B cell (primary cell): ENCODE measurements at regions not wholly inside any gene's neighbourhood (a gene's known extent, or its start where the extent isn't known, plus 50 kb on each side); places are given as distances from the start of the nearest gene placed in this dataset.

Experiments used
- ATAC-seq: fragments of 200-7000 bp; cut with Tn5 transposase; one replicate; pipeline ENCODE4 v1.10.0; 2021; ENCODE audit warnings: low read depth, mild to moderate bottlenecking, moderate number of reproducible peaks, moderate library complexity
- CTCF ChIA-PET: fragments of 350-600 bp; sonication (Branson Sonifier 250); formaldehyde crosslinking; loops from one replicate; lab custom pipeline; 2021; ENCODE audit warnings: antibody characterized with exemption, inconsistent platforms; lab: Charles Lee
- POLR2A ChIA-PET: fragments of 350-600 bp; sonication (Branson Sonifier 250); formaldehyde crosslinking; loops from one replicate; lab custom pipeline; 2021; ENCODE audit warnings: antibody characterized with exemption; lab: Charles Lee
- DNase-seq: peaks from one replicate; pipeline ENCODE4 v3.0.0; 2013
- H2AFZ ChIP-seq: 2 replicates; pipeline ENCODE4 v1.6.1; 2012; ENCODE audit warnings: mild to moderate bottlenecking, low read depth, low read length; ENCODE audit not compliant: insufficient read depth, poor library complexity, severe bottlenecking
- H3K27ac ChIP-seq, 2 donors: 1 replicate in 1 of 2; 2 replicates in 1 of 2; pipeline ENCODE4 v1.5.1; 2012 to 2013; ENCODE audit warnings: low read length in 2 of 2, mild to moderate bottlenecking in 2 of 2, moderate library complexity in 1 of 2
- H3K27me3 ChIP-seq, 4 experiments: fragments of 200-600 bp in 1 of 4; sonication (generic) in 1 of 4; replicated peaks in 1 of 4; 1 replicate in 2 of 4; 2 replicates in 2 of 4; pipeline versions ENCODE4 v1.6.1 to v1.7.0; 2013 to 2016; ENCODE audit warnings: low read length in 3 of 4, mild to moderate bottlenecking in 2 of 4, mixed read lengths in 1 of 4, moderate library complexity in 1 of 4; ENCODE audit not compliant: insufficient read depth in 4 of 4, control insufficient read depth in 3 of 4; ENCODE audit errors: control extremely low read depth in 1 of 4
- H3K36me3 ChIP-seq, 2 experiments: replicated peaks in 1 of 2; 1 replicate in 1 of 2; 2 replicates in 1 of 2; pipeline versions ENCODE4 v1.6.1 to v1.7.1; 2013; ENCODE audit warnings: low read length in 1 of 2; ENCODE audit not compliant: insufficient read depth in 2 of 2, control insufficient read depth in 1 of 2; ENCODE audit errors: control extremely low read depth in 1 of 2, extremely low read depth in 1 of 2
- H3K4me1 ChIP-seq, 2 donors: fragments of 200-600 bp in 1 of 2; sonication (generic) in 1 of 2; 1 replicate in 1 of 2; 2 replicates in 1 of 2; pipeline versions ENCODE4 v1.5.1 to v1.6.1; 2013 to 2017; ENCODE audit warnings: low read length in 2 of 2; ENCODE audit not compliant: control insufficient read depth in 2 of 2, insufficient read depth in 2 of 2
- H3K4me2 ChIP-seq: replicated peaks from 2 replicates; pipeline ENCODE3; 2012; ENCODE audit warnings: mild to moderate bottlenecking, low read depth, low read length; ENCODE audit not compliant: poor library complexity, severe bottlenecking
- H3K4me3 ChIP-seq, 5 experiments: fragments of 200-600 bp in 1 of 5; sonication (generic) in 1 of 5; 1 replicate in 3 of 5; 2 replicates in 2 of 5; pipeline versions ENCODE4 v1.5.1 to v1.7.0; 2011 to 2016; ENCODE audit warnings: low read length in 4 of 5, mild to moderate bottlenecking in 4 of 5, low read depth in 2 of 5, control low read depth in 1 of 5, moderate library complexity in 1 of 5; ENCODE audit not compliant: insufficient read depth in 1 of 5; ENCODE audit errors: control extremely low read depth in 1 of 5, extremely low read depth in 1 of 5
- H3K79me2 ChIP-seq: fragments of 200-600 bp; sonication (generic); one replicate; pipeline ENCODE4 v1.6.0; 2016; ENCODE audit warnings: low read length; ENCODE audit not compliant: control insufficient read depth, insufficient read depth
- H3K9ac ChIP-seq: fragments of 200-600 bp; sonication (generic); 2 replicates; pipeline ENCODE4 v1.6.1; 2017; ENCODE audit warnings: mild to moderate bottlenecking, low read length, moderate library complexity
- H3K9me3 ChIP-seq, 3 donors: one replicate each; pipeline versions ENCODE4 v1.6.1 to v1.7.1; 2013; ENCODE audit warnings: low read length in 2 of 3; ENCODE audit not compliant: control insufficient read depth in 2 of 3, insufficient read depth in 1 of 3; ENCODE audit errors: control extremely low read depth in 1 of 3
- H4K20me1 ChIP-seq: 2 replicates; pipeline ENCODE4 v1.6.0; 2012; ENCODE audit warnings: mild to moderate bottlenecking, low read length; ENCODE audit not compliant: insufficient read depth, control insufficient read depth, poor library complexity, severe bottlenecking
- H3K27ac Mint-ChIP-seq: one replicate; pipeline ENCODE4 v1.8.0; 2021; ENCODE audit warnings: mixed read lengths
- H3K27me3 Mint-ChIP-seq: one replicate; pipeline ENCODE4 v1.8.0; 2021; ENCODE audit warnings: mixed read lengths
- H3K4me1 Mint-ChIP-seq: one replicate; pipeline ENCODE4 v1.8.0; 2021; ENCODE audit warnings: mixed read lengths
- H3K4me3 Mint-ChIP-seq: one replicate; pipeline ENCODE4 v1.8.0; 2021; ENCODE audit warnings: mixed read lengths
- H3K9me3 Mint-ChIP-seq: one replicate; pipeline ENCODE4 v1.8.0; 2022; ENCODE audit warnings: mixed read lengths; ENCODE audit not compliant: insufficient read depth
- EZH2 ChIP-seq: IDR thresholded peaks from 2 replicates; pipeline ENCODE4 v1.6.1; 2012; ENCODE audit warnings: borderline replicate concordance, low read depth, mild to moderate bottlenecking, moderate library complexity, low read length; ENCODE audit not compliant: insufficient read depth, poor library complexity, severe bottlenecking
- WGBS: methylation state at CpG from one replicate; pipeline ENCODE4 v1.1.5; 2013; ENCODE audit warnings: missing lambda C conversion rate; ENCODE audit not compliant: insufficient coverage; 5-methylcytosine and 5-hydroxymethylcytosine counted together
- intact Hi-C: fragments of 100-400 bp; cut with micrococcal nuclease; formaldehyde crosslinking; loops from one replicate; pipeline ENCODE4 v1.10.0; 2022
- TF ChIP-seq, protein P1 (sequence below): fragments of 200-600 bp; IDR thresholded peaks from one replicate; pipeline ENCODE4 v1.8.0; 2022; ENCODE audit warnings: antibody characterized with exemption, mild to moderate bottlenecking

GRCh38 chr13:75101348-75101747 lies 380.6 kb downstream of the TBC1D4 start:
- H3K27me3 Mint-ChIP-seq, result no peaks in the 10 kb centered on the region
- H3K9ac ChIP-seq, result no peak overlapping the region
- no peak for ATAC-seq

DNA sequence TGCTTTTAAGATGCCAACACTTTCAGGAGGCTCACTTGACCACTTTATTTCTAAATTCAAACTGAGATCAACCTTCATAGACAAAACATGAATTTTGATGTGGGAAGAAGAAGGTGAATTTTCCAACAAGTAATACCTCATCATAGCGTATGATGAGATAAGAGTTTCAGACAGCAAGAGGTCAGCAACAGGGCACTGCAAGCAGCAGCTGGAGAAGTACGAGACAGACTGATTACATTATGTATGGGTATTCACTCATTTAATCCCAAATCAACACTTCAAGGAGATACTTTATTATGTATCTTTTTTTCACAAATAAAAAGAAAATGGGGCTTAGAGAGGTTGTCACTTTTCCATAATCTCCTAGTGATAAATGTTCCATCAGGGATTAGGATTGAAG lies 389.8 kb downstream of the TBC1D4 start:
- Mint-ChIP-seq H3K4me3 (no peak overlapping the region), H3K27ac (no peak overlapping the region), H3K9me3 (no peaks in the 10 kb centered on the region), H3K4me1 (no peaks in the 10 kb centered on the region), H3K27me3 (no peaks in the 10 kb centered on the region)
- Histone ChIP-seq H3K9ac (no peak overlapping the region), H3K4me3 (no peak overlapping the region), H3K27ac (no peak overlapping the region), H3K4me1 (no peaks in the 10 kb centered on the region), H3K36me3 (no peaks in the 10 kb centered on the region), H4K20me1 (no peaks in the 10 kb centered on the region), H3K79me2 (no peaks in the 10 kb centered on the region), H2AFZ (no peak overlapping the region), H3K9me3 (no peaks in the 10 kb centered on the region), H3K4me2 (no peak overlapping the region), H3K27me3 (no peaks in the 10 kb centered on the region)
- DNase-seq (no peak), ATAC-seq (no peak)
- WGBS, result no CpG with 5 or more reads among the region's 2 CpGs
- POLR2A ChIA-PET, result no interaction called here
- intact Hi-C loops, result no loop called here
- CTCF ChIA-PET, result no interaction called here
- TF ChIP-seq, protein P1, sequence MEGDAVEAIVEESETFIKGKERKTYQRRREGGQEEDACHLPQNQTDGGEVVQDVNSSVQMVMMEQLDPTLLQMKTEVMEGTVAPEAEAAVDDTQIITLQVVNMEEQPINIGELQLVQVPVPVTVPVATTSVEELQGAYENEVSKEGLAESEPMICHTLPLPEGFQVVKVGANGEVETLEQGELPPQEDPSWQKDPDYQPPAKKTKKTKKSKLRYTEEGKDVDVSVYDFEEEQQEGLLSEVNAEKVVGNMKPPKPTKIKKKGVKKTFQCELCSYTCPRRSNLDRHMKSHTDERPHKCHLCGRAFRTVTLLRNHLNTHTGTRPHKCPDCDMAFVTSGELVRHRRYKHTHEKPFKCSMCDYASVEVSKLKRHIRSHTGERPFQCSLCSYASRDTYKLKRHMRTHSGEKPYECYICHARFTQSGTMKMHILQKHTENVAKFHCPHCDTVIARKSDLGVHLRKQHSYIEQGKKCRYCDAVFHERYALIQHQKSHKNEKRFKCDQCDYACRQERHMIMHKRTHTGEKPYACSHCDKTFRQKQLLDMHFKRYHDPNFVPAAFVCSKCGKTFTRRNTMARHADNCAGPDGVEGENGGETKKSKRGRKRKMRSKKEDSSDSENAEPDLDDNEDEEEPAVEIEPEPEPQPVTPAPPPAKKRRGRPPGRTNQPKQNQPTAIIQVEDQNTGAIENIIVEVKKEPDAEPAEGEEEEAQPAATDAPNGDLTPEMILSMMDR, result no peak
- TF ChIP-seq EZH2, result no peak

More at GRCh38 chr13:75101348-75101747, 380.6 kb downstream of the TBC1D4 start:
- WGBS, result no CpG with 5 or more reads among the region's 1 CpG
- no peak overlapping the region for H3K4me3 Mint-ChIP-seq
- H3K4me3 ChIP-seq, result no peak overlapping the region
- H3K36me3 ChIP-seq, result no peaks in the 10 kb centered on the region
- H2AFZ ChIP-seq, result no peak overlapping the region
- no peaks in the 10 kb centered on the region for H3K4me1 ChIP-seq
- DNase-seq, result no peak
- no peaks in the 10 kb centered on the region for H3K79me2 ChIP-seq
- H3K4me2 ChIP-seq, result no peak overlapping the region
- ChIA-PET POLR2A (no interaction called here), CTCF (no interaction called here)
- intact Hi-C loops, result no loop called here
- no peaks in the 10 kb centered on the region for H3K9me3 Mint-ChIP-seq
- H3K4me1 Mint-ChIP-seq, result no peaks in the 10 kb centered on the region
- no peaks in the 10 kb centered on the region for H3K27me3 ChIP-seq
- no peak overlapping the region for H3K27ac Mint-ChIP-seq
- TF ChIP-seq, protein P1, result no peak
- no peak for TF ChIP-seq EZH2
- no peak overlapping the region for H3K27ac ChIP-seq
- H3K9me3 ChIP-seq, result peaks cover 0 to 1% (median 0%) of the 10 kb centered on the region in 3 donors
- H4K20me1 ChIP-seq, result no peaks in the 10 kb centered on the region
